GM23248 (cell line): ENCODE measurements at regions not wholly inside any gene's neighbourhood (a gene's known extent, or its start where the extent isn't known, plus 50 kb on each side); places are given as distances from the start of the nearest gene placed in this dataset.
A peak's percentile ranks its signal among the peaks of the same experiment; 100 is the strongest.

Source experiments
- DNase-seq: peaks from one replicate; pipeline ENCODE4 v3.0.0-alpha.2; 2015
- H2AFZ ChIP-seq: fragments of 200-600 bp; sonication (generic); 2 replicates; pipeline ENCODE4 v1.6.1; 2016; ENCODE audit warnings: antibody characterized with exemption
- H3F3A ChIP-seq: fragments of 200-600 bp; sonication (generic); 2 replicates; pipeline ENCODE4 v1.6.1; 2016; ENCODE audit warnings: mild to moderate bottlenecking, antibody characterized with exemption, mixed run types; ENCODE audit not compliant: insufficient read depth
- H3K27ac ChIP-seq: fragments of 200-600 bp; sonication (generic); 2 replicates; pipeline ENCODE4 v1.5.1; 2016; ENCODE audit warnings: mild to moderate bottlenecking
- H3K27me3 ChIP-seq: fragments of 200-600 bp; sonication (generic); replicated peaks from 2 replicates; pipeline ENCODE4 v1.6.1; 2016; ENCODE audit warnings: mild to moderate bottlenecking; ENCODE audit not compliant: insufficient read depth
- H3K36me3 ChIP-seq: fragments of 200-600 bp; sonication (generic); 2 replicates; pipeline ENCODE4 v1.6.1; 2016; ENCODE audit warnings: low read depth, mild to moderate bottlenecking
- H3K4me1 ChIP-seq: fragments of 200-600 bp; sonication (generic); 2 replicates; pipeline ENCODE4 v1.6.1; 2016; ENCODE audit warnings: mild to moderate bottlenecking; ENCODE audit not compliant: insufficient read depth
- H3K4me2 ChIP-seq: fragments of 200-600 bp; sonication (generic); one replicate; pipeline ENCODE4 v1.6.1; 2016; ENCODE audit warnings: mild to moderate bottlenecking; ENCODE audit not compliant: unreplicated experiment
- H3K4me3 ChIP-seq: fragments of 200-600 bp; sonication (generic); 2 replicates; pipeline ENCODE4 v1.5.1; 2016; ENCODE audit warnings: mild to moderate bottlenecking
- H3K79me2 ChIP-seq: fragments of 200-600 bp; sonication (generic); 2 replicates; pipeline ENCODE4 v1.6.1; 2016; ENCODE audit warnings: mild to moderate bottlenecking; ENCODE audit not compliant: insufficient read depth
- H3K9ac ChIP-seq: fragments of 200-600 bp; sonication (generic); 2 replicates; pipeline ENCODE4 v1.6.1; 2016; ENCODE audit warnings: mild to moderate bottlenecking
- H3K9me2 ChIP-seq: fragments of 200-600 bp; sonication (generic); 2 replicates; pipeline ENCODE4 v1.6.1; 2016; ENCODE audit warnings: mixed run types, mild to moderate bottlenecking, moderate library complexity; ENCODE audit not compliant: insufficient read depth
- H3K9me3 ChIP-seq: fragments of 200-600 bp; sonication (generic); one replicate; pipeline ENCODE4 v1.6.1; 2017; ENCODE audit warnings: low read depth
- H4K20me1 ChIP-seq: fragments of 200-600 bp; sonication (generic); 2 replicates; pipeline ENCODE4 v1.6.0; 2016; ENCODE audit not compliant: insufficient read depth
- EZH2 ChIP-seq: fragments of 200-600 bp; sonication (generic); IDR thresholded peaks from 2 replicates; pipeline ENCODE4 v1.6.1; 2018; ENCODE audit warnings: antibody characterized with exemption, mild to moderate bottlenecking; ENCODE audit not compliant: insufficient read depth, poor library complexity, severe bottlenecking
- EZH2phosphoT487 ChIP-seq: fragments of 200-600 bp; sonication (generic); IDR thresholded peaks from 2 replicates; pipeline ENCODE4 v1.6.1; 2018; ENCODE audit warnings: antibody characterized with exemption, moderate library complexity, mild to moderate bottlenecking, low read depth; ENCODE audit not compliant: insufficient read depth
- WGBS, 2 experiments: methylation state at CpG; one replicate each; pipeline ENCODE4 v1.1.6; 2015 to 2017; ENCODE audit warnings: low lambda C conversion rate in 2 of 2, low coverage in 1 of 2; ENCODE audit errors: missing lambda C conversion rate in 2 of 2; 5-methylcytosine and 5-hydroxymethylcytosine counted together
- in situ Hi-C: fragments of 300-500 bp; cut with MboI; formaldehyde crosslinking; loops from 2 replicates; pipeline ENCODE4 v1.15.0; 2020

DNA sequence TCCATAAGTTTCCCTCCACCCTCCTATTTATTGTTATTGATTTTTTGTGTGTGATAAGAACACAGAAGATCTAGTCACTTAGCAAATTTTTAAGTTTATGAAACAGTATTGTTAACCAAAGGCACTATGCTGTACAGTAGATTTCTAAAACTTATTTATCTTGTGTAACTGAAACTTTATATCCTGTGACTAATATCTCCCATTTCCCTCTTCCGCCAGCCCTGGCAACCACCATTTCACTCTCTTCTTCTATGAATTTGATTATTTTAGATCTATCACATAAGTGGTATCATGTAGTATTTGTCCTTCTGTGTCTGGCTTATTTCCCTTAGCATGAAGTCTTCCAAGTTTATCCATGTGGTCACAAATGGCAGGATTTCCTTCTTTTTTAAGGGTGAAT lies 144.3 kb upstream of the INHBA start:
- H3K27me3 ChIP-seq, result no peaks in the 10 kb centered on the region
- H2AFZ ChIP-seq, result no peak overlapping the region
- WGBS, 2 experiments, result 76 to 85% methylated on average over 1 of the region's 1 CpG
- in situ Hi-C loops, result no loop called here
- no peaks in the 10 kb centered on the region for H3K36me3 ChIP-seq
- DNase-seq, result no peak
- no peak overlapping the region for H3K9ac ChIP-seq
- no peaks in the 10 kb centered on the region for H3F3A ChIP-seq
- TF ChIP-seq EZH2 (no peak), EZH2phosphoT487 (no peak)
- no peaks in the 10 kb centered on the region for H3K9me2 ChIP-seq
- H3K4me2 ChIP-seq, result no peak overlapping the region
- no peaks in the 10 kb centered on the region for H3K79me2 ChIP-seq
- H3K4me1 ChIP-seq, result no peaks in the 10 kb centered on the region
- no peak overlapping the region for H3K27ac ChIP-seq
- H4K20me1 ChIP-seq, result no peaks in the 10 kb centered on the region
- no peaks in the 10 kb centered on the region for H3K9me3 ChIP-seq
- H3K4me3 ChIP-seq, result no peak overlapping the region

GRCh38 chr7:41842956-41843355 lies 140.1 kb upstream of the INHBA start:
- no peaks in the 10 kb centered on the region for H3F3A ChIP-seq
- H3K9me2 ChIP-seq, result no peaks in the 10 kb centered on the region
- H3K4me3 ChIP-seq, result no peak overlapping the region
- no peak overlapping the region for H3K27ac ChIP-seq
- no peaks in the 10 kb centered on the region for H3K4me1 ChIP-seq
- 83 to 84% methylated on average over 4 of the region's 4 CpGs for WGBS, 2 experiments
- no peak overlapping the region for H3K4me2 ChIP-seq
- H4K20me1 ChIP-seq, result no peaks in the 10 kb centered on the region
- no peak overlapping the region for H3K9ac ChIP-seq
- DNase-seq, result no peak
- TF ChIP-seq EZH2 (no peak), EZH2phosphoT487 (no peak)
- in situ Hi-C loops, result no loop called here
- H3K79me2 ChIP-seq, result no peaks in the 10 kb centered on the region
- H3K9me3 ChIP-seq, result no peaks in the 10 kb centered on the region
- no peaks in the 10 kb centered on the region for H3K36me3 ChIP-seq
- no peak overlapping the region for H2AFZ ChIP-seq
- no peaks in the 10 kb centered on the region for H3K27me3 ChIP-seq

GRCh38 chr7:41837916-41838315 lies 135.0 kb upstream of the INHBA start:
- H3F3A ChIP-seq, result peaks cover 16% of the 10 kb centered on the region
- DNase-seq, result no peak
- no peaks in the 10 kb centered on the region for H3K79me2 ChIP-seq
- no peak overlapping the region for H3K4me3 ChIP-seq
- no peaks in the 10 kb centered on the region for H3K9me3 ChIP-seq
- H3K27me3 ChIP-seq, result no peaks in the 10 kb centered on the region
- H3K9ac ChIP-seq, result no peak overlapping the region
- H3K36me3 ChIP-seq, result no peaks in the 10 kb centered on the region
- in situ Hi-C loops, result no loop called here
- peaks cover 23% of the 10 kb centered on the region for H3K4me1 ChIP-seq
- H3K4me2 ChIP-seq, result no peak overlapping the region
- WGBS, 2 experiments, result 100% methylated on average over 1 of the region's 1 CpG
- H3K9me2 ChIP-seq, result no peaks in the 10 kb centered on the region
- H3K27ac ChIP-seq, result no peak overlapping the region
- H2AFZ ChIP-seq, result no peak overlapping the region
- TF ChIP-seq EZH2 (no peak), EZH2phosphoT487 (no peak)
- H4K20me1 ChIP-seq, result no peaks in the 10 kb centered on the region

DNA sequence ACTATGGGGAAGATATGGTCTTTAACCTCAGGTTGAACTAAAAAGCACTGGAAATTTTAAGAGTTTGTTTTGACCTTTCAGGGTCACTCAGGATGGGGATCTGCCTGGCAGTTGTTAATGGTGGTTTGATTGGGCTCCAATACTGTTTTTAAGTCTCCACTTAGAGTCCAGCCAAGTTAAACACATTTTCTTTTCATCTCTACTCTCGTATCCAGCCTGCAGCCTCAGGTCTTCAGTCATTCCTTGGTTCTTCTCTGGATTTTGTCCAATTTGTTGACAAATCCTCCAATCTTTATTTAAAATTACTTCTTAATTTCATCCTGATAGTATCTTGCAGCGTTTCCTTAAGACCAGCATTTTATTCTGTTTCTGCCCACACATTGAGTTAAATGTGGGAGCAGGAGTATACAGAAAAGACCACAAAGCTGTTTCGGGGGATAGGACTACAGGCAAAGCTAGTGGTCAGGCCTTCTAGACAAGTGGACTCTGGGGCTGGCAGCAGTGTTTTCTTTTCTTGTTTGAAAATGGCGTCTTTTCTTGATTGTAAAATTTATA lies 133.2 kb upstream of the INHBA start:
- Histone ChIP-seq H3K36me3 (no peaks in the 10 kb centered on the region), H3K4me2 (no peak overlapping the region), H3K4me3 (no peak overlapping the region), H2AFZ (peak overlapping the region; percentile 94), H3K9me2 (no peaks in the 10 kb centered on the region), H3K4me1 (peaks cover 25% of the 10 kb centered on the region), H3F3A (peaks cover 22% of the 10 kb centered on the region), H3K9ac (no peak overlapping the region; the same call in 1 of the 2 replicates), H3K27ac (no peak overlapping the region; the same call in 1 of the 2 replicates), H3K79me2 (no peaks in the 10 kb centered on the region), H3K9me3 (no peaks in the 10 kb centered on the region), H3K27me3 (no peaks in the 10 kb centered on the region), H4K20me1 (no peaks in the 10 kb centered on the region)
- WGBS, 2 experiments, result 80 to 91% methylated on average over 4 of the region's 4 CpGs
- in situ Hi-C loops, result no loop called here
- no peak for TF ChIP-seq EZH2
- no peak for TF ChIP-seq EZH2phosphoT487
- no peak for DNase-seq
